Activated naive CD4-positive, alpha-beta T cell treated with anti-CD3 and anti-CD28 coated beads for 36 hours (primary cell): ENCODE measurements at regions not wholly inside any gene's neighbourhood (a gene's known extent, or its start where the extent isn't known, plus 50 kb on each side); places are given as distances from the start of the nearest gene placed in this dataset.

ENCODE experiments used
- CTCF ChIA-PET: fragments of 350-600 bp; sonication (Branson Sonifier 250); formaldehyde crosslinking; loops from one replicate; lab custom pipeline; 2021; ENCODE audit warnings: antibody characterized with exemption; lab: Charles Lee
- DNase-seq: peaks from one replicate; pipeline ENCODE4 v3.0.0-alpha.2; 2020
- H3K27ac Mint-ChIP-seq: one replicate; pipeline ENCODE4 v1.8.0; 2021; ENCODE audit warnings: mild to moderate bottlenecking, mixed read lengths
- H3K27me3 Mint-ChIP-seq: one replicate; pipeline ENCODE4 v1.8.0; 2021; ENCODE audit warnings: low read depth, mixed read lengths
- H3K36me3 Mint-ChIP-seq: one replicate; pipeline ENCODE4 v1.8.0; 2021; ENCODE audit warnings: low read depth, mixed read lengths
- H3K4me1 Mint-ChIP-seq: one replicate; pipeline ENCODE4 v1.8.0; 2021; ENCODE audit warnings: low read depth, mixed read lengths
- H3K4me3 Mint-ChIP-seq: one replicate; pipeline ENCODE4 v1.8.0; 2021; ENCODE audit warnings: mild to moderate bottlenecking, moderate library complexity, mixed read lengths
- H3K9me3 Mint-ChIP-seq: one replicate; pipeline ENCODE4 v1.8.0; 2021; ENCODE audit warnings: mixed read lengths
- intact Hi-C: fragments of 100-400 bp; cut with micrococcal nuclease; formaldehyde crosslinking; loops from one replicate; pipeline ENCODE4 v1.15.1; 2023

- Mint-ChIP-seq H3K27ac (no peak overlapping the region), H3K9me3 (peaks cover 9% of the 10 kb centered on the region), H3K4me1 (no peaks in the 10 kb centered on the region), H3K36me3 (no peaks in the 10 kb centered on the region), H3K27me3 (no peaks in the 10 kb centered on the region), H3K4me3 (no peak overlapping the region)
- intact Hi-C loops = no loop called here
- no peak for DNase-seq
- CTCF ChIA-PET = no interaction called here
These were observed 1226.4 kb downstream of the NSUN3 start for GRCh38 chr3:95289295-95289694.

GRCh38 chr3:95297581-95297980, 1234.7 kb downstream of the NSUN3 start:
- Mint-ChIP-seq H3K27ac (no peak overlapping the region), H3K36me3 (no peaks in the 10 kb centered on the region), H3K27me3 (no peaks in the 10 kb centered on the region), H3K4me1 (no peaks in the 10 kb centered on the region), H3K4me3 (no peak overlapping the region), H3K9me3 (peaks cover 5% of the 10 kb centered on the region)
- intact Hi-C loops = no loop called here
- no peak for DNase-seq
- CTCF ChIA-PET = no interaction called here

- intact Hi-C loops = no loop called here
- H3K4me1 Mint-ChIP-seq = no peaks in the 10 kb centered on the region
- H3K36me3 Mint-ChIP-seq = no peaks in the 10 kb centered on the region
- H3K9me3 Mint-ChIP-seq = no peaks in the 10 kb centered on the region
- CTCF ChIA-PET = no interaction called here
- no peak overlapping the region for H3K27ac Mint-ChIP-seq
- no peaks in the 10 kb centered on the region for H3K27me3 Mint-ChIP-seq
- DNase-seq = no peak
- no peak overlapping the region for H3K4me3 Mint-ChIP-seq
These were observed 1239.2 kb downstream of the NSUN3 start for GRCh38 chr3:95302044-95302443.

DNA sequence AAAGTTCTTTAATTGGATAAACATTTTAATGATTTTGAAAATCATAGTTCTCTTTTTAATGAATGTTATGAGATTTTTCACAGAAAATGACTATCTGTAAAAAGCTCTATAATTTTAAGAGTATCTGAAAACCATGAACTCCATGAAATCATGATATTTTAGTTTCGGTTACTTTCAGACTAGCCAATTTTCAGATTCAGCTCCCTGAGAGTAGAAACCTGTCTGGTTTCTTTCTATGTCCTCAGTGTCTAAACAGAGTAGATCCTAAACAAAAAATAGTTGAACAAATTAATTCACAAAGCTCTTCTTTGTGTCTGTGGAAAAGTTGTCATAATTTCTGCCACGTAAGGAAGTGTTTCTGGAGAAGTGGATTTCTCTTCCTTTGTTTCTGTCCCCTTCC, 1247.7 kb downstream of the NSUN3 start:
- H3K4me3 Mint-ChIP-seq = no peak overlapping the region
- CTCF ChIA-PET = no interaction called here
- intact Hi-C loops = no loop called here
- H3K27me3 Mint-ChIP-seq = no peaks in the 10 kb centered on the region
- H3K9me3 Mint-ChIP-seq = peaks cover 9% of the 10 kb centered on the region
- no peak for DNase-seq
- H3K36me3 Mint-ChIP-seq = no peaks in the 10 kb centered on the region
- H3K27ac Mint-ChIP-seq = no peak overlapping the region
- no peaks in the 10 kb centered on the region for H3K4me1 Mint-ChIP-seq

GRCh38 chr3:95311272-95311671, 1248.4 kb downstream of the NSUN3 start:
- peaks cover 9% of the 10 kb centered on the region for H3K9me3 Mint-ChIP-seq
- intact Hi-C loops = no loop called here
- H3K27ac Mint-ChIP-seq = no peak overlapping the region
- H3K36me3 Mint-ChIP-seq = no peaks in the 10 kb centered on the region
- CTCF ChIA-PET = no interaction called here
- H3K27me3 Mint-ChIP-seq = no peaks in the 10 kb centered on the region
- no peak overlapping the region for H3K4me3 Mint-ChIP-seq
- DNase-seq = no peak
- no peaks in the 10 kb centered on the region for H3K4me1 Mint-ChIP-seq

- CTCF ChIA-PET = no interaction called here
- Mint-ChIP-seq H3K27ac (no peak overlapping the region), H3K4me3 (no peak overlapping the region), H3K36me3 (no peaks in the 10 kb centered on the region), H3K4me1 (no peaks in the 10 kb centered on the region), H3K27me3 (no peaks in the 10 kb centered on the region), H3K9me3 (peaks cover 12% of the 10 kb centered on the region)
- no peak for DNase-seq
- intact Hi-C loops = no loop called here
These were observed 1249.8 kb downstream of the NSUN3 start for GRCh38 chr3:95312650-95313049.

- CTCF ChIA-PET = no interaction called here
- H3K4me3 Mint-ChIP-seq = no peak overlapping the region
These were observed 1257.1 kb downstream of the NSUN3 start for GRCh38 chr3:95319921-95320494.

DNA sequence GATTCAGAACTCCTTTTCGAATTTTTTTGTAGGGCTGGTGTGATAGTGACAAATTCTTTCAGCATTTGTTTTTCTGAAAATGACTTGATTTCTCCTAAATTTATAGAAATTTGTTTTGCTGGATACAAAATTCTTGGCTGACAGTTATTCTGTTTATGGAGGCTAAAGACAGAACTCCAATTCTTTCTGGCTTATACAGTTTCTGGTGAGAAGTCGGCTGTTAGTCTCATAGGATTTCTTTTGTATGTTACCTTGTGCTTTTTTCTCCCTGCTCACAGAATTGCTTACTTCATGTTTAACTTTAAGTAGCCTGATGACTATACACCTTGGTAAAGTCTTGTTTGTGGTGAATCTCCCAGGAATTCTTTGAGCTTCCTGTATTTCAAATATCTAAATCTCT, 1264.6 kb downstream of the NSUN3 start:
- Mint-ChIP-seq H3K4me3 (no peak overlapping the region), H3K4me1 (no peaks in the 10 kb centered on the region), H3K9me3 (peaks cover 11% of the 10 kb centered on the region), H3K27me3 (no peaks in the 10 kb centered on the region), H3K36me3 (no peaks in the 10 kb centered on the region), H3K27ac (no peak overlapping the region)
- no peak for DNase-seq
- intact Hi-C loops = no loop called here
- CTCF ChIA-PET = no interaction called here

More at GRCh38 chr3:95319921-95320494, 1257.1 kb downstream of the NSUN3 start:
- no peak for DNase-seq
- intact Hi-C loops = no loop called here
- no peaks in the 10 kb centered on the region for H3K36me3 Mint-ChIP-seq
- no peaks in the 10 kb centered on the region for H3K27me3 Mint-ChIP-seq
- H3K9me3 Mint-ChIP-seq = peaks cover 8% of the 10 kb centered on the region
- no peaks in the 10 kb centered on the region for H3K4me1 Mint-ChIP-seq
- no peak overlapping the region for H3K27ac Mint-ChIP-seq

DNA sequence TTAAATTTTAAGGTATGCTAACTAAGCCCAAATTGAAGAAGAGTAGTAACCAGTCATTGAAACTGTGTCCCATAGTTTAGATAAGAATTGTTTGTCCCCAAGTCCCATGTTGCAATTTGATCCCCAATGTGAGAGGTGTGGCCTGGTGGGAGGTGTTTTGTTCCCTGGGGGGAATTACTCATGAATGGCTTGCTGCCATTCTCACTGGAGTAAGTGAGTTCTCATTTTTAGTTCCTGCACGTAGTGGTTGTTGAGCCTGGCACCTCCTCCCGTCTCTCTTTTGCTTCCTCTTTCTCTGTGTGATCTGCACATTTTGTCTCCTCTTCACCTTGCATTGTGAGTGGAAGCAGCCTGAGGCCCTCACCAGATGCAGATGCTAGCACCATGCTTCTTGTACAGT, 1271.0 kb downstream of the NSUN3 start:
- intact Hi-C loops = no loop called here
- CTCF ChIA-PET = no interaction called here
- H3K27ac Mint-ChIP-seq = no peak overlapping the region
- H3K4me1 Mint-ChIP-seq = no peaks in the 10 kb centered on the region
- H3K27me3 Mint-ChIP-seq = no peaks in the 10 kb centered on the region
- no peak for DNase-seq
- H3K36me3 Mint-ChIP-seq = no peaks in the 10 kb centered on the region
- H3K9me3 Mint-ChIP-seq = peaks cover 7% of the 10 kb centered on the region
- H3K4me3 Mint-ChIP-seq = no peak overlapping the region

GRCh38 chr3:95334461-95334860, 1271.6 kb downstream of the NSUN3 start:
- DNase-seq = no peak
- no peaks in the 10 kb centered on the region for H3K27me3 Mint-ChIP-seq
- H3K4me3 Mint-ChIP-seq = no peak overlapping the region
- CTCF ChIA-PET = no interaction called here
- peaks cover 7% of the 10 kb centered on the region for H3K9me3 Mint-ChIP-seq
- no peaks in the 10 kb centered on the region for H3K36me3 Mint-ChIP-seq
- intact Hi-C loops = no loop called here
- no peaks in the 10 kb centered on the region for H3K4me1 Mint-ChIP-seq
- no peak overlapping the region for H3K27ac Mint-ChIP-seq

DNA sequence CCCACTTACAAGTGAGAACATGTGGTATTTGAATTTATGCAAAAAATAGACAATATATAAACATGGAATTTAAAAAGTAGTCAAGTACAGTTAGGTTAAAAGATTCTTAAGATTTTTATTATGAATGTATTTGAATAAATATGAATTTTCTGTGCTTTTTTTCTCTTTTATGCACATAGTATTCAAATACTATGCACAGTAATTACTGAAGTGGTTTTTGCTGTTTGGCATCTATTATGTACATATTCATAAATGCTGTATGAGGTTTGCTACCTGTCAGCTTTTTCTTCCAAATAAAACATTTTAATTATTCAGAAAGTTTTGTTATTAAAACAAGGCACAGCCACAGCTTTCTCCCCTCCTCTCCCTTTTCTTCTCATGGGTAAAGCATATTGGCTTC, 1272.7 kb downstream of the NSUN3 start:
- no peaks in the 10 kb centered on the region for H3K36me3 Mint-ChIP-seq
- peaks cover 5% of the 10 kb centered on the region for H3K9me3 Mint-ChIP-seq
- H3K27ac Mint-ChIP-seq = no peak overlapping the region
- no peaks in the 10 kb centered on the region for H3K4me1 Mint-ChIP-seq
- no peak for DNase-seq
- H3K4me3 Mint-ChIP-seq = no peak overlapping the region
- H3K27me3 Mint-ChIP-seq = no peaks in the 10 kb centered on the region
- intact Hi-C loops = no loop called here
- CTCF ChIA-PET = no interaction called here

DNA sequence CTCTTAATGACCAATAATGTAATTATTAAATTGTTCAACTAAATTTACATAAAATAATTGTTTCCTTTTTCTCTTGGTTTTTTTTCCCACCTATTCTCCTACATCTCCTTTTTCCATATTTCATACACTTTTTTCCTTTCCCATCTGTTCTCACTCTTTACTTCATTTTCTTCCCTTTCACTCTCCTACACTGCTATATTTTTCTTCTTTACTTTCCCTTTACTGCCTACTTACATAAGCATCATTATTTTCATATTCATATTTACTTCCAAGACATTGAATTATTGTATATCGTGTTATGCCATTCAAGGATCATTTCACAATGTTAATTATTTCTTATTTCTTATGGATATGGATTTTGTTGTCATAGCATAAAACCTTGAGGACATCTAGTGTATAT, 1275.6 kb downstream of the NSUN3 start:
- H3K4me3 Mint-ChIP-seq = no peak overlapping the region
- H3K36me3 Mint-ChIP-seq = no peaks in the 10 kb centered on the region
- H3K4me1 Mint-ChIP-seq = no peaks in the 10 kb centered on the region
- no peak overlapping the region for H3K27ac Mint-ChIP-seq
- no peak for DNase-seq
- H3K9me3 Mint-ChIP-seq = peaks cover 5% of the 10 kb centered on the region
- CTCF ChIA-PET = no interaction called here
- H3K27me3 Mint-ChIP-seq = no peaks in the 10 kb centered on the region
- intact Hi-C loops = no loop called here

GRCh38 chr3:95341314-95341713, 1278.5 kb downstream of the NSUN3 start:
- intact Hi-C loops = no loop called here
- Mint-ChIP-seq H3K9me3 (peaks cover 2% of the 10 kb centered on the region), H3K27ac (no peak overlapping the region), H3K27me3 (no peaks in the 10 kb centered on the region), H3K36me3 (no peaks in the 10 kb centered on the region), H3K4me3 (no peak overlapping the region), H3K4me1 (no peaks in the 10 kb centered on the region)
- CTCF ChIA-PET = no interaction called here
- no peak for DNase-seq

- H3K36me3 Mint-ChIP-seq = no peaks in the 10 kb centered on the region
- H3K4me1 Mint-ChIP-seq = no peaks in the 10 kb centered on the region
- intact Hi-C loops = no loop called here
- no peak overlapping the region for H3K4me3 Mint-ChIP-seq
- H3K27me3 Mint-ChIP-seq = no peaks in the 10 kb centered on the region
- CTCF ChIA-PET = no interaction called here
- no peak for DNase-seq
- H3K9me3 Mint-ChIP-seq = peaks cover 2% of the 10 kb centered on the region
- no peak overlapping the region for H3K27ac Mint-ChIP-seq
These were observed 1280.4 kb downstream of the NSUN3 start for GRCh38 chr3:95343228-95343627.
